Astrocyte (in vitro differentiated cells and primary cell): ENCODE measurements at regions not wholly inside any gene's neighbourhood (a gene's known extent, or its start where the extent isn't known, plus 50 kb on each side); places are given as distances from the start of the nearest gene placed in this dataset.
A peak's percentile ranks its signal among the peaks of the same experiment; 100 is the strongest.

Source experiments
- DNase-seq: peaks from one replicate; pipeline ENCODE4 v3.0.0-alpha.2; 2010; ENCODE audit warnings: low read depth
- FAIRE-seq: peaks from 2 replicates; lab custom pipeline; 2011; peaks lifted over from hg19 to GRCh38; lab: Jason Lieb, UNC
- H2AFZ ChIP-seq: 2 replicates; pipeline ENCODE4 v1.6.0; 2012; ENCODE audit warnings: low read depth, low read length, inconsistent platforms
- H3K27ac ChIP-seq: 2 replicates; pipeline ENCODE4 v1.5.1; 2011; ENCODE audit warnings: low read depth, low read length, inconsistent platforms
- H3K27me3 ChIP-seq: 2 replicates; pipeline ENCODE4 v1.6.0; 2011; ENCODE audit warnings: low read length, inconsistent platforms; ENCODE audit not compliant: insufficient read depth
- H3K36me3 ChIP-seq: 2 replicates; pipeline ENCODE4 v1.5.1; 2011; ENCODE audit warnings: low read length, inconsistent platforms; ENCODE audit not compliant: insufficient read depth
- H3K4me1 ChIP-seq: 2 replicates; pipeline ENCODE4 v1.5.1; 2011; ENCODE audit warnings: low read length, inconsistent platforms; ENCODE audit not compliant: insufficient read depth
- H3K4me2 ChIP-seq: 2 replicates; pipeline ENCODE4 v1.6.0; 2012; ENCODE audit warnings: low read length, inconsistent platforms
- H3K4me3 ChIP-seq: 2 replicates; pipeline ENCODE4 v1.5.1; 2011; ENCODE audit warnings: low read depth, mild to moderate bottlenecking, low read length, inconsistent platforms; ENCODE audit not compliant: insufficient read depth
- H3K79me2 ChIP-seq: 2 replicates; pipeline ENCODE4 v1.6.0; 2012; ENCODE audit warnings: mild to moderate bottlenecking, low read length, inconsistent platforms; ENCODE audit not compliant: insufficient read depth
- H3K9ac ChIP-seq: 2 replicates; pipeline ENCODE4 v1.6.0; 2012; ENCODE audit warnings: mild to moderate bottlenecking, low read length, inconsistent platforms
- H3K9me3 ChIP-seq: 2 replicates; pipeline ENCODE4 v1.5.1; 2012; ENCODE audit warnings: low read depth, mild to moderate bottlenecking, low read length, inconsistent platforms; ENCODE audit not compliant: insufficient read depth
- H4K20me1 ChIP-seq: 2 replicates; pipeline ENCODE4 v1.6.0; 2012; ENCODE audit warnings: low read length, inconsistent platforms; ENCODE audit not compliant: insufficient read depth
- H3K27ac Mint-ChIP-seq: one replicate; pipeline ENCODE4 v1.8.0; 2021; ENCODE audit warnings: mild to moderate bottlenecking, mixed read lengths; ENCODE audit not compliant: unreplicated experiment
- H3K27me3 Mint-ChIP-seq: one replicate; pipeline ENCODE4 v1.8.0; 2021; ENCODE audit warnings: low read depth, mixed read lengths; ENCODE audit not compliant: unreplicated experiment
- H3K36me3 Mint-ChIP-seq: one replicate; pipeline ENCODE4 v1.8.0; 2021; ENCODE audit warnings: low read depth, mixed read lengths; ENCODE audit not compliant: unreplicated experiment
- H3K4me1 Mint-ChIP-seq: one replicate; pipeline ENCODE4 v1.8.0; 2021; ENCODE audit warnings: low read depth, mixed read lengths; ENCODE audit not compliant: unreplicated experiment
- H3K4me3 Mint-ChIP-seq: one replicate; pipeline ENCODE4 v1.8.0; 2021; ENCODE audit warnings: mild to moderate bottlenecking, moderate library complexity, mixed read lengths; ENCODE audit not compliant: unreplicated experiment
- H3K9me3 Mint-ChIP-seq: one replicate; pipeline ENCODE4 v1.8.0; 2021; ENCODE audit warnings: mild to moderate bottlenecking, mixed read lengths; ENCODE audit not compliant: unreplicated experiment
- CTCF ChIP-seq: IDR thresholded peaks from 2 replicates; pipeline ENCODE4 v1.5.1; 2011; ENCODE audit warnings: low read depth, mild to moderate bottlenecking, inconsistent platforms, low read length, moderate library complexity; ENCODE audit not compliant: insufficient read depth
- EZH2 ChIP-seq: IDR thresholded peaks from 2 replicates; pipeline ENCODE4 v1.6.1; 2012; ENCODE audit warnings: mild to moderate bottlenecking, low read length, inconsistent platforms; ENCODE audit not compliant: insufficient read depth

GRCh38 chr12:45502481-45503128 is 226.9 kb upstream of the ARID2 start:
- no peak overlapping the region for H3K27ac Mint-ChIP-seq
- no peaks in the 10 kb centered on the region for H3K9me3 Mint-ChIP-seq
- Histone ChIP-seq H3K27me3 (no peaks in the 10 kb centered on the region), H3K4me1 (no peaks in the 10 kb centered on the region), H3K4me3 (no peak overlapping the region), H3K36me3 (no peaks in the 10 kb centered on the region), H3K79me2 (no peaks in the 10 kb centered on the region), H3K9me3 (no peaks in the 10 kb centered on the region), H2AFZ (no peak overlapping the region), H4K20me1 (no peaks in the 10 kb centered on the region), H3K9ac (no peak overlapping the region), H3K4me2 (no peak overlapping the region), H3K27ac (no peak overlapping the region)
- TF ChIP-seq CTCF, result no peak
- TF ChIP-seq EZH2, result no peak
- FAIRE-seq (no peak), DNase-seq (no peak)
- H3K36me3 Mint-ChIP-seq, result no peaks in the 10 kb centered on the region
- no peaks in the 10 kb centered on the region for H3K4me1 Mint-ChIP-seq
- H3K27me3 Mint-ChIP-seq, result no peaks in the 10 kb centered on the region
- H3K4me3 Mint-ChIP-seq, result no peak overlapping the region

GRCh38 chr12:45503899-45504298 is 225.6 kb upstream of the ARID2 start:
- Mint-ChIP-seq H3K36me3 (no peaks in the 10 kb centered on the region), H3K9me3 (no peaks in the 10 kb centered on the region), H3K4me1 (no peaks in the 10 kb centered on the region), H3K27me3 (no peaks in the 10 kb centered on the region), H3K4me3 (no peak overlapping the region), H3K27ac (no peak overlapping the region)
- H3K9ac ChIP-seq, result no peak overlapping the region
- H2AFZ ChIP-seq, result no peak overlapping the region
- no peak overlapping the region for H3K4me3 ChIP-seq
- no peaks in the 10 kb centered on the region for H3K36me3 ChIP-seq
- H3K4me1 ChIP-seq, result no peaks in the 10 kb centered on the region
- no peaks in the 10 kb centered on the region for H3K9me3 ChIP-seq
- no peak for TF ChIP-seq CTCF
- TF ChIP-seq EZH2, result no peak
- DNase-seq (peak; percentile 2), FAIRE-seq (no peak)
- no peak overlapping the region for H3K27ac ChIP-seq
- H3K79me2 ChIP-seq, result no peaks in the 10 kb centered on the region
- H3K4me2 ChIP-seq, result no peak overlapping the region
- no peaks in the 10 kb centered on the region for H3K27me3 ChIP-seq
- no peaks in the 10 kb centered on the region for H4K20me1 ChIP-seq

- Histone ChIP-seq H3K36me3 (no peaks in the 10 kb centered on the region), H3K4me1 (no peaks in the 10 kb centered on the region), H3K27ac (no peak overlapping the region), H3K27me3 (no peaks in the 10 kb centered on the region), H2AFZ (no peak overlapping the region), H3K4me3 (no peak overlapping the region), H3K9ac (no peak overlapping the region), H3K79me2 (no peaks in the 10 kb centered on the region), H4K20me1 (no peaks in the 10 kb centered on the region), H3K9me3 (no peaks in the 10 kb centered on the region), H3K4me2 (no peak overlapping the region)
- TF ChIP-seq EZH2 (no peak), CTCF (no peak)
- Mint-ChIP-seq H3K27ac (no peak overlapping the region), H3K4me1 (no peaks in the 10 kb centered on the region), H3K4me3 (no peak overlapping the region), H3K36me3 (no peaks in the 10 kb centered on the region), H3K9me3 (no peaks in the 10 kb centered on the region), H3K27me3 (no peaks in the 10 kb centered on the region)
- FAIRE-seq, result no peak
- DNase-seq, result no peak
These were observed 225.0 kb upstream of the ARID2 start for GRCh38 chr12:45504316-45505010.
